Aorta (tissue), 5 donors: ENCODE measurements at regions not wholly inside any gene's neighbourhood (a gene's known extent, or its start where the extent isn't known, plus 50 kb on each side); places are given as distances from the start of the nearest gene placed in this dataset.

Source experiments
- ATAC-seq: fragments of 200-7000 bp; cut with Tn5 transposase; one replicate; pipeline ENCODE4 v1.9.1; 2022; ENCODE audit warnings: moderate library complexity; ENCODE audit not compliant: low FRiP score
- DNase-seq, 2 donors: peaks; one replicate each; pipeline ENCODE4 v3.0.0-alpha.2; 2020
- H3K27ac ChIP-seq, 2 donors: one replicate each; pipeline ENCODE4 v1.5.1; 2013; ENCODE audit warnings: low read length in 2 of 2, mild to moderate bottlenecking in 2 of 2, moderate library complexity in 2 of 2, control low read depth in 1 of 2, inconsistent platforms in 1 of 2, low read depth in 1 of 2
- H3K27me3 ChIP-seq, 2 donors: one replicate each; pipeline ENCODE4 v1.6.1; 2013; ENCODE audit warnings: control low read depth in 1 of 2, low read length in 1 of 2, mild to moderate bottlenecking in 1 of 2, moderate library complexity in 1 of 2; ENCODE audit not compliant: insufficient read depth in 2 of 2, control insufficient read depth in 1 of 2
- H3K36me3 ChIP-seq, 2 donors: one replicate each; pipeline ENCODE4 v1.6.1; 2013; ENCODE audit warnings: control low read depth in 1 of 2, low read length in 1 of 2, mild to moderate bottlenecking in 1 of 2; ENCODE audit not compliant: insufficient read depth in 2 of 2, control insufficient read depth in 1 of 2
- H3K4me1 ChIP-seq, 2 donors: one replicate each; pipeline ENCODE4 v1.6.1; 2013; ENCODE audit warnings: low read length in 2 of 2, control low read depth in 1 of 2, mild to moderate bottlenecking in 1 of 2, moderate library complexity in 1 of 2; ENCODE audit not compliant: insufficient read depth in 2 of 2, control insufficient read depth in 1 of 2
- H3K4me3 ChIP-seq, 2 donors: one replicate each; pipeline ENCODE4 v1.5.1; 2013; ENCODE audit warnings: low read length in 2 of 2, control low read depth in 1 of 2, mild to moderate bottlenecking in 1 of 2
- H3K9me3 ChIP-seq: one replicate; pipeline ENCODE4 v1.6.1; 2013; ENCODE audit warnings: mild to moderate bottlenecking, low read length; ENCODE audit not compliant: control insufficient read depth
- WGBS, 2 donors: extraction: QIAGEN DNeasy Blood & Tissue Kit; methylation state at CpG; one replicate each; pipeline ENCODE4 v1.1.7; 2013; 5-methylcytosine and 5-hydroxymethylcytosine counted together
- intact Hi-C, 2 donors: fragments of 100-400 bp; cut with DNase I; formaldehyde crosslinking; loops; one replicate each; pipeline versions ENCODE4 v1.14.2 to v1.15.0; 2022
- donor health status: healthy with polysubstance abuse.
- donor health status: Bipolar disorder and iron deficiency.
- donor health status: DM: no; HTN: no; CAD: no.
- donor health status: DM: no; HTN: no; CAD: no.
- donor health status: DM: yes; HTN: yes; CAD: no.

DNA sequence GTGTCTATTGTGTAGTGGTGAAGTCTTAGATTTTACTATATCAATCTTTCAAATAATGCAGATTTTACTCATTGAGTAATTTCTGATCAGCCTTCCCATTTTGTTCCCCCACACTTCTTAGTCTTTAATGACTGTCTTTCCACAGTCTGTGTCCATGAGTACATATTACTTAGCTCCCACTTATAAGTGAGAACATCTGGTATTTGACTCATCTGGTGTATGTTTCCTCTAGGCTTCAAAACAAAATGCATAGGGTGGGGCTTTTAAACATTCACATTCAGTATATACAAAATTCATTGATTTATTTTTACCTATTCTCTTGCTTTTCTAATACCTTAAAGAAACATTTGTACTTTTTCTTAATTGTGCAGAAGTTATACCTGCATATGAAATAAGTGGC, 513.0 kb downstream of the MTRR start:
- DNase-seq, result no peak
- Histone ChIP-seq H3K4me1 (no peaks in the 10 kb centered on the region), H3K27ac (no peak overlapping the region), H3K9me3 (no peaks in the 10 kb centered on the region), H3K27me3 (no peaks in the 10 kb centered on the region), H3K4me3 (no peak overlapping the region), H3K36me3 (no peaks in the 10 kb centered on the region)
- intact Hi-C loops, result no loop called here
- no peak for ATAC-seq

DNA sequence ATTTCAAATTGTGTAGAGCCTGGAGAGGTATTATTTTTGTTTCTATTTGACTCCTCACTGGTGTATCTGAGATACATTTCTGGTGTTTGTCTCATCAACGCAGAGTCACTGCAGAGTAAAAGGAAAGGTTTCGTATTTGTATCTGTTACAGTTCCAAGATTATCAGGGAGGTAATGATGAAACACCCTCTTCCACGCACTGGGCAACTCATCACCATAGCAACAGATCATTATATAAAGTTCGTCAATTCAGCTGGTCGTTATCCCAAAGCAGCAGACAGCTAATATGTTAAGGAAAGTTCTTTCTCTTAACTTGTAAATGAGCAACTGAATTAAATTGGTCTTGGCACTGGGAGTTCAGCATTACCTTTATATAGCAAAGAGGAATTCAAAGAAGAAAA, 513.5 kb downstream of the MTRR start:
- ATAC-seq, result no peak
- Histone ChIP-seq H3K4me3 (no peak overlapping the region), H3K27me3 (no peaks in the 10 kb centered on the region), H3K9me3 (no peaks in the 10 kb centered on the region), H3K27ac (no peak overlapping the region), H3K36me3 (no peaks in the 10 kb centered on the region), H3K4me1 (no peaks in the 10 kb centered on the region)
- WGBS, 2 donors, result 82 to 86% methylated on average over 5 of the region's 5 CpGs
- DNase-seq, result no peak
- intact Hi-C loops, result no loop called here

DNA sequence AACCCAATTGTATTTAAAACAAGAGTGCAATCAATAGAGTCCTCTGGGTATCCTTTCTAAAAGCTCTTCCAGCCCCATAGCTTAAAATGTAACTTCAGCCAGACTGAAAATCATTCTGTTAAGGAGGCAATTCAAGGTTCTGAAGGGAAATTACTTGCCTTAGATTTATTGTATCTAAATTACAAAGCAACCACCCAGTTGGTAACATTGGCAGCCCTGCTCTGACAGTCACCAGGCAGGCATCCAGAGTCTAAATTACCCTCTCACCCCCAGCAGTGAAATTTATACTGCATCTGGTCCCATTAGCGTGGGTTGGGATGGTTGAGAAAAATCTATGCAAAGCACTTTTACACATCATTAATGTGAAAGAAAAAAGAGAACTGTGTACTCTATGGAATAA, 514.7 kb downstream of the MTRR start:
- H3K27ac ChIP-seq, result no peak overlapping the region
- H3K9me3 ChIP-seq, result no peaks in the 10 kb centered on the region
- no peak for ATAC-seq
- no peaks in the 10 kb centered on the region for H3K27me3 ChIP-seq
- intact Hi-C loops, result no loop called here
- 63 to 68% methylated on average over 1 of the region's 1 CpG for WGBS, 2 donors
- no peaks in the 10 kb centered on the region for H3K36me3 ChIP-seq
- H3K4me3 ChIP-seq, result no peak overlapping the region
- no peak for DNase-seq
- H3K4me1 ChIP-seq, result no peaks in the 10 kb centered on the region

DNA sequence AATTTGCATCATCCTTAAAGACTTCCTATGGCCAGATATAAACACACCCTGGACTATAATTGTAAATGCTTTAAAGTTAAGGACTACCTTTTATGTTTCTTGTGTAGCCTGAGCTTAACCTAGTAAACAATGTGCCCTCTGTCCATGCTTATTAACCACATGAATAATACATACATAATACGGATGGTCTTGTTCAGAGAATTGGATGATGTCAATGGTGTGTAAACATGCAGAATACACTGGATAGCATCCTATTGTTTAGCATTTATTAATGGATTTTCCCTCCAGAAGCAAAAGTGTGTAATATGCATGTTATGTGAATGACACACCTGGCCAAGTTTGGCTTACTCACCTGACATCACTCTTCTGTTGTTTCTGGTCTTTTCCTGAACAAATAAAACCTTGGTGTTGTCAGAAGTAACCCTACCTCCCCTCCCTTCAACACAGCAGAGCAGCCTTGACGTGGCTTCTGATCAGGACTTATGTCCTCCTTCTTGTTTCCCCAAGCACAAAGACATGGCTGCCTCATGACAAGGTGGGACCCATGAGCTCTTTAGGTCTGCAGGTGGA, 517.9 kb downstream of the MTRR start:
- H3K36me3 ChIP-seq, result no peaks in the 10 kb centered on the region
- WGBS, 2 donors, result 85 to 93% methylated on average over 2 of the region's 2 CpGs
- no peak overlapping the region for H3K4me3 ChIP-seq
- no peak for ATAC-seq
- intact Hi-C loops, result no loop called here
- H3K27ac ChIP-seq, result no peak overlapping the region
- H3K27me3 ChIP-seq, result no peaks in the 10 kb centered on the region
- H3K4me1 ChIP-seq, result no peaks in the 10 kb centered on the region
- no peaks in the 10 kb centered on the region for H3K9me3 ChIP-seq
- no peak for DNase-seq

DNA sequence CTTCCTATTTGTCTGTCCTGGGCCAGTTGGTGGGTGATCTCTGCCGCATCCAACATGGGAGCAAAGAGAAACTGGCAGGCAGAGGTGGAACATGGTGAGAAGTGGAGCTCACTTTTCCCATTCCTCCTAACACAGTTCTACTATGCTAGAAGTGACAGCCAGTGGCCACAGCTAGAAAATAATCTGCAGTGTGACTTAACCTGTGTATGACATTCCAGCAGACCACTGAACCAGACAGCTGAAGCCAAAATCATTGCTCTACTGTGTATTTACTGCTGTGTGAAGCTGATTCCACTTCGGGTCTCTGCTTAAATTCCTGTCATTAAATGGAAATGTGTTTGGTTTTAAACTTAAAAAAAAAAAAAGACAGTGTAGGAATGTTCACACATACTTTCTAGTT, 523.0 kb downstream of the MTRR start:
- H3K4me1 ChIP-seq, result no peaks in the 10 kb centered on the region
- H3K9me3 ChIP-seq, result no peaks in the 10 kb centered on the region
- no peak overlapping the region for H3K27ac ChIP-seq
- no peak for DNase-seq
- H3K27me3 ChIP-seq, result no peaks in the 10 kb centered on the region
- H3K4me3 ChIP-seq, result no peak overlapping the region
- no peak for ATAC-seq
- H3K36me3 ChIP-seq, result no peaks in the 10 kb centered on the region
- 52 to 55% methylated on average over 2 of the region's 2 CpGs for WGBS, 2 donors
- intact Hi-C loops, result no loop called here

DNA sequence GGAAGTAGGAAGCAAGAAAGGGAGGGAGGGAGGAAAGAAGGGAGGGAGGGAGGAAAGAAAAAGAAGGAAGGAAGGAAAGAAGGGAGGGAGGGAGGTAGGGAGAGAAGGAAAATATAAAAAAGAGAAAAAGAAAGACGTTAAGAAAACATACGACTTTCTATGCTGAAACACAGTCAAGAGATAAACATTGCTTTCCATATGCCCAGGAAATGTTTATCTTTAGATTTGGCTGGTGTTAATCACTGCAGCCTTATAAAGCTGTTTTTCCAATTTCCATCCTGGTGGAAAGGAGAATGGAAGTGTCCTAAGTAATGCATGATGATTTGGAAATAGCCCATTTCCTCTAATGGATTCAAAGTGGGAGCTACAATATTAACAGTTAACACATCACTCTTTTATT, 524.3 kb downstream of the MTRR start:
- Histone ChIP-seq H3K4me3 (no peak overlapping the region), H3K4me1 (no peaks in the 10 kb centered on the region), H3K27ac (no peak overlapping the region), H3K9me3 (no peaks in the 10 kb centered on the region), H3K27me3 (no peaks in the 10 kb centered on the region), H3K36me3 (no peaks in the 10 kb centered on the region)
- WGBS, 2 donors, result 13 to 16% methylated on average over 2 of the region's 2 CpGs
- intact Hi-C loops, result no loop called here
- DNase-seq, result no peak
- no peak for ATAC-seq

DNA sequence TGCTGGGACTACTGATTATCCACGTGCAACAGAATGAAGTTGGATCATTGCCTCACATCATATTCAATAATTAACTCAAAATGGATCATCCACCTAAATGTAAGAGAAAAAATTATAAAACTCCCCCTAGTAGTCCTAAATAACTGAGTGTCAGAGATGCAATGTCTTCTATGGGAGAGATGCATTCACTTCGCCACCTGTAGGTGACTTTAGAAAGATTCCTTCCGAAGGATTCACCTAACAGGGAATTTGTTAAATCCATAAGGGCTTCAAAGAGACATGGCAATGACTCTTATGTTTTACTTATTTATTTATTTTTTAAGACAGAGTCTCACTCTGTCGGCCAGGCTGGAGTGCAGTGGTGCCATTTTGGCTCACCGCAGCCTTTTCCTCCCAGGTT, 526.0 kb downstream of the MTRR start:
- Histone ChIP-seq H3K9me3 (no peaks in the 10 kb centered on the region), H3K27me3 (no peaks in the 10 kb centered on the region), H3K4me3 (no peak overlapping the region), H3K36me3 (no peaks in the 10 kb centered on the region), H3K4me1 (no peaks in the 10 kb centered on the region), H3K27ac (no peak overlapping the region)
- no peak for DNase-seq
- no peak for ATAC-seq
- 81 to 84% methylated on average over 5 of the region's 5 CpGs for WGBS, 2 donors
- intact Hi-C loops, result no loop called here

DNA sequence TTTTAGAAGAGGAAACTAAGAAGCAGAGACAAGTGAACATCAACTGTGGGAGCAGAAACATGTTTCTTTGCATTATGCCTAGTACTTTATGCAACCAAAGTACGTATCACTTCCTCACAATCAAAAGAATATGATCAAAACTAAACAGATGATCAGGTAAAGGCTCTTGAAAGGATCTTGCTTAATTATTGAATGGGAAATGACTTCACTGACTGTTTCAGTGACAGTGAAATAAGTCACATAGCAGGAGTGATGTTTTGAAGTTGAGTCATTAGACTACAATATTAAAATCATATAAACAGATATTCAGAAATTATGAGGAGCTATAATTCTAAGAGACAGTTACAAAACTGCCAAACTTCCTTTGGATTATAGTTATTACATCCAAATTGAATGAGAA, 527.3 kb downstream of the MTRR start:
- H3K27ac ChIP-seq, result no peak overlapping the region
- intact Hi-C loops, result no loop called here
- no peak overlapping the region for H3K4me3 ChIP-seq
- DNase-seq (no peak), ATAC-seq (no peak)
- no peaks in the 10 kb centered on the region for H3K27me3 ChIP-seq
- no peaks in the 10 kb centered on the region for H3K9me3 ChIP-seq
- H3K36me3 ChIP-seq, result no peaks in the 10 kb centered on the region
- WGBS, 2 donors, result 87 to 94% methylated on average over 1 of the region's 1 CpG
- H3K4me1 ChIP-seq, result no peaks in the 10 kb centered on the region

DNA sequence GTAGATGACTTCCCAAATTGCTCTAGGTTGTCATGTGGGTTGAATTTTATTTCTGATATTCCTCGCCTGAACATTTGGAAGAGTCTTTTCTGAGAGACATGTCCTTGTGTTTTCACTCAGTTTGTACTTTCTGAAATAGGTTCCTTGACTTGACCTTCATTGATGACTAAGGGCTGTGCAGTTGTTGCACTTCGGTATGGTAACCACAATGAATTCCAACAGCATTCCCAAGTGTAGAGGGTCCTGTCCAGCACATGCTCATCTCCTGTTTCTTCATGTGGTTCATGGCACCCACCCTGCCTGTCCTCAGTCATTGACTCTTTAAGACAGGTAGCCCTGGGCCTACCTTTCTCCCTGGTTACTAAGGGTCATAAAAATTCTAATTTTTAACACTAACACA, 527.8 kb downstream of the MTRR start:
- Histone ChIP-seq H3K27ac (no peak overlapping the region), H3K4me1 (no peaks in the 10 kb centered on the region), H3K27me3 (no peaks in the 10 kb centered on the region), H3K36me3 (no peaks in the 10 kb centered on the region), H3K9me3 (no peaks in the 10 kb centered on the region), H3K4me3 (no peak overlapping the region)
- DNase-seq, result no peak
- intact Hi-C loops, result no loop called here
- 87 to 88% methylated on average over 2 of the region's 2 CpGs for WGBS, 2 donors
- no peak for ATAC-seq
